ENCODE measurements at regions not wholly inside any gene's neighbourhood (a gene's known extent, or its start where the extent isn't known, plus 50 kb on each side); places are given as distances from the start of the nearest gene placed in this dataset.
"Not testable (repeated sequence)": the region's sequence is repeated elsewhere in the genome, so short reads cannot be mapped to it uniquely, and the experiment has no call there.

GRCh38 chr20:12243327-12243726, 325.6 kb downstream of the BTBD3 start (continued):
- TF ChIP-seq ZNF565 (CRISPR knock-in tag; conservative IDR thresholded peaks at IDR 0.05; ENCODE audit: low read depth) (no peak), POU6F1 (CRISPR knock-in tag; IDR thresholded peaks at IDR 0.05; ENCODE audit: borderline replicate concordance, low read depth) (no peak), OSR1 (CRISPR knock-in tag; IDR thresholded peaks at IDR 0.05) (no peak), ISL1 (CRISPR knock-in tag; IDR thresholded peaks at IDR 0.05) (no peak), CSRNP3 (CRISPR knock-in tag; IDR thresholded peaks at IDR 0.05) (no peak), CSDC2 (CRISPR knock-in tag; IDR thresholded peaks at IDR 0.05) (no peak)

GRCh38 chr20:12248481-12248880, 330.8 kb downstream of the BTBD3 start:
- ATAC-seq: no peak
- TF ChIP-seq ZNF565 (CRISPR knock-in tag; conservative IDR thresholded peaks at IDR 0.05; ENCODE audit: low read depth): no peak
- no peak for TF ChIP-seq CREB5 (CRISPR knock-in tag; IDR thresholded peaks at IDR 0.05; ENCODE audit: low read depth)
- no peak for TF ChIP-seq SNAI2 (CRISPR knock-in tag; IDR thresholded peaks at IDR 0.05)
- TF ChIP-seq POU6F1 (CRISPR knock-in tag; IDR thresholded peaks at IDR 0.05; ENCODE audit: borderline replicate concordance, low read depth): no peak
- TF ChIP-seq TOX (CRISPR knock-in tag; IDR thresholded peaks at IDR 0.05; ENCODE audit: borderline replicate concordance): no peak
- no peak for TF ChIP-seq PATZ1 (CRISPR knock-in tag; IDR thresholded peaks at IDR 0.05; ENCODE audit: borderline replicate concordance)
- no peak for TF ChIP-seq ZNF70 (CRISPR knock-in tag; IDR thresholded peaks at IDR 0.05)
- no peak for TF ChIP-seq ESRRG (CRISPR knock-in tag; IDR thresholded peaks at IDR 0.05)

GRCh38 chr20:12250661-12251060, 333.0 kb downstream of the BTBD3 start:
- peak; percentile 55; the same call in 1 of the 2 replicates for TF ChIP-seq ZNF8 (CRISPR knock-in tag; IDR thresholded peaks at IDR 0.05)
- ATAC-seq: not testable (repeated sequence)

GRCh38 chr20:12252793-12253192, 335.1 kb downstream of the BTBD3 start:
- ATAC-seq: no peak
- no peak for TF ChIP-seq ESRRG (CRISPR knock-in tag; IDR thresholded peaks at IDR 0.05)
- no peak for TF ChIP-seq CSRNP3 (CRISPR knock-in tag; IDR thresholded peaks at IDR 0.05)

GRCh38 chr20:12255461-12255970, 337.8 kb downstream of the BTBD3 start:
- no peak for ATAC-seq
- TF ChIP-seq RARB (CRISPR knock-in tag; IDR thresholded peaks at IDR 0.05): no peak
- no peak for TF ChIP-seq POU6F1 (CRISPR knock-in tag; IDR thresholded peaks at IDR 0.05; ENCODE audit: borderline replicate concordance, low read depth)
- no peak for TF ChIP-seq OSR1 (CRISPR knock-in tag; IDR thresholded peaks at IDR 0.05)
- TF ChIP-seq CSDC2 (CRISPR knock-in tag; IDR thresholded peaks at IDR 0.05): no peak
- no peak for TF ChIP-seq ZC3H10 (CRISPR knock-in tag; IDR thresholded peaks at IDR 0.05)
- no peak for TF ChIP-seq TSHZ2 (CRISPR knock-in tag; IDR thresholded peaks at IDR 0.05)
- no peak for TF ChIP-seq ESRRG (CRISPR knock-in tag; IDR thresholded peaks at IDR 0.05)
- no peak for TF ChIP-seq ARNTL (CRISPR knock-in tag; IDR thresholded peaks at IDR 0.05; ENCODE audit: borderline replicate concordance, low read depth)
- no peak for TF ChIP-seq ZNF8 (CRISPR knock-in tag; IDR thresholded peaks at IDR 0.05)
- TF ChIP-seq ZFP3 (CRISPR knock-in tag; IDR thresholded peaks at IDR 0.05): no peak
- no peak for TF ChIP-seq ZFP30 (CRISPR knock-in tag; IDR thresholded peaks at IDR 0.05)
